SU-DHL-6 (cell line): ENCODE measurements at regions not wholly inside any gene's neighbourhood (a gene's known extent, or its start where the extent isn't known, plus 50 kb on each side); places are given as distances from the start of the nearest gene placed in this dataset.

Source experiments
- H2AFZ ChIP-seq: fragments of 200-600 bp; sonication (generic); 2 replicates; pipeline ENCODE4 v1.6.1; 2014; ENCODE audit warnings: low read depth, mild to moderate bottlenecking, moderate library complexity, mixed read lengths, antibody characterized with exemption, low read length; ENCODE audit not compliant: severe bottlenecking
- H3F3A ChIP-seq: fragments of 200-600 bp; shearing (Covaris generic); 2 replicates; pipeline ENCODE4 v1.6.0; 2016; ENCODE audit warnings: antibody characterized with exemption, mild to moderate bottlenecking; ENCODE audit not compliant: insufficient read depth
- H3K27ac ChIP-seq: fragments of 200-600 bp; sonication (generic); 2 replicates; pipeline ENCODE4 v1.5.1; 2016; ENCODE audit warnings: low read depth, mild to moderate bottlenecking, low read length, moderate library complexity, mixed read lengths
- H3K27me3 ChIP-seq: fragments of 200-600 bp; sonication (generic), shearing (Covaris generic); 2 replicates; pipeline ENCODE4 v1.6.0; 2014; ENCODE audit warnings: mild to moderate bottlenecking, low read length
- H3K36me3 ChIP-seq: fragments of 200-600 bp; sonication (generic); 2 replicates; pipeline ENCODE4 v1.6.1; 2014; ENCODE audit warnings: mild to moderate bottlenecking, low read length, mixed read lengths
- H3K4me2 ChIP-seq: fragments of 300-600, 200-600 bp; shearing (Covaris generic), sonication (generic); 2 replicates; pipeline ENCODE4 v1.6.0; 2014; ENCODE audit warnings: low read length, low read depth, mild to moderate bottlenecking; ENCODE audit not compliant: poor library complexity, severe bottlenecking
- H3K4me3 ChIP-seq: fragments of 200-600 bp; sonication (generic); 2 replicates; pipeline ENCODE4 v1.5.1; 2014; ENCODE audit warnings: antibody characterized with exemption, low read length, mild to moderate bottlenecking, mixed read lengths; ENCODE audit not compliant: insufficient read depth, poor library complexity, severe bottlenecking
- H3K79me2 ChIP-seq: fragments of 200-600 bp; sonication (generic); 2 replicates; pipeline ENCODE4 v1.6.1; 2014; ENCODE audit warnings: mild to moderate bottlenecking, low read length, moderate library complexity; ENCODE audit not compliant: insufficient read depth
- H3K9ac ChIP-seq: fragments of 200-600 bp; sonication (generic); 2 replicates; pipeline ENCODE4 v1.7.0; 2014; ENCODE audit warnings: mild to moderate bottlenecking, low read length
- H3K9me2 ChIP-seq: fragments of 200-600 bp; sonication (generic); replicated peaks from 2 replicates; pipeline ENCODE4 v1.6.1; 2014; ENCODE audit warnings: low read length; ENCODE audit not compliant: insufficient read depth
- H3K9me3 ChIP-seq: fragments of 200-600 bp; sonication (generic); 2 replicates; pipeline ENCODE4 v1.6.1; 2014; ENCODE audit warnings: low read length, mixed read lengths; ENCODE audit not compliant: insufficient read depth
- H4K20me1 ChIP-seq: fragments of 200-600 bp; sonication (generic); 2 replicates; pipeline ENCODE4 v1.6.1; 2014; ENCODE audit warnings: low read depth, mild to moderate bottlenecking, antibody characterized with exemption, low read length, moderate library complexity, mixed read lengths
- CTCF ChIP-seq: fragments of 200-600 bp; sonication (generic); IDR thresholded peaks from one replicate; pipeline ENCODE4 v1.5.1; 2017; ENCODE audit warnings: antibody characterized with exemption, mild to moderate bottlenecking, low read length, moderate library complexity; ENCODE audit not compliant: insufficient read depth, poor library complexity, severe bottlenecking
- EZH2phosphoT487 ChIP-seq: fragments of 200-600 bp; sonication (generic), shearing (Covaris generic); conservative IDR thresholded peaks from 2 replicates; pipeline ENCODE4 v1.6.1; 2018; ENCODE audit warnings: mild to moderate bottlenecking, antibody characterized with exemption, low read length, moderate library complexity, mixed read lengths

- Histone ChIP-seq H3K9me2 (no peaks in the 10 kb centered on the region), H4K20me1 (no peaks in the 10 kb centered on the region), H3K4me2 (no peak overlapping the region), H3K27ac (no peak overlapping the region), H2AFZ (no peak overlapping the region), H3K9me3 (no peaks in the 10 kb centered on the region), H3F3A (no peaks in the 10 kb centered on the region), H3K79me2 (no peaks in the 10 kb centered on the region), H3K27me3 (no peaks in the 10 kb centered on the region), H3K4me3 (no peak overlapping the region), H3K36me3 (no peaks in the 10 kb centered on the region), H3K9ac (no peak overlapping the region)
- TF ChIP-seq CTCF = no peak
- TF ChIP-seq EZH2phosphoT487 = no peak
Observed at GRCh38 chr4:115945026-115945425, 831.6 kb upstream of the NDST4 start.

DNA sequence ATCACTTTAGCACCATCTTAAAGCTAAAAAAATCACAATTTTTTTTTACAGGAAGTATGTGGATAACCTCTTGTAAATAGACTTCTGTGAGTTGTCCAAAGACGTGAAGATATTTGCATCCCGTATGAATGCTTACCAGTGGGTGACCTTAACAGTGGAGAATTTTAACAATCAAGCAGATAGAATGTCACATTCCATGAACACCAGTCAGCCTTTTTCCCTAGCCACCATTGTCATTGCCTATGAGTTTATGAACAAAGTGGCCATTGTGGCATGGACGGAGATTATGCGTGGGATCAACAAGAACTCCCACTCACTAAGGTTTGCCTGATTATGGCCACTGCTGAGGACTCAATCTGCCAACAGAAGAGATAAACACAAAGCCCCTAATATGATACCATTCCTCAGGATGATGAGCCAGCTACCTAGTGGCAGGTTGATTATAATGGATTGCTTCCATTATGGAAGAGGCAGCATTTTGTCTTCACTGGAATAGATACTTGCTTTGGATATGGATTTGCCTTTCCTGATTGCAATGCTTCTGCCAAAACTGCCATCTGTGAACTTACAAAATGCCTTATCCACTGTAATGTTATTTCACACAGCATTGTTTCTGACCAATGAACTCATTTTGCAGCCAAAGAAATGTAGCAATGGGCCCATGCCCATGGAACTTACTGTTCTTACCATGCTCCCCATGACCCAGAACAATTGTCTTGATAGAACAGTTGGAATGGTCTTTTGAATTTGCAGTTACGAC is 830.9 kb upstream of the NDST4 start:
- H3K9me2 ChIP-seq = no peaks in the 10 kb centered on the region
- no peaks in the 10 kb centered on the region for H3K36me3 ChIP-seq
- H3K4me3 ChIP-seq = no peak overlapping the region
- TF ChIP-seq CTCF (no peak), EZH2phosphoT487 (no peak)
- no peak overlapping the region for H3K9ac ChIP-seq
- no peaks in the 10 kb centered on the region for H3K79me2 ChIP-seq
- H3K4me2 ChIP-seq = no peak overlapping the region
- no peaks in the 10 kb centered on the region for H3K9me3 ChIP-seq
- H3F3A ChIP-seq = no peaks in the 10 kb centered on the region
- H2AFZ ChIP-seq = no peak overlapping the region
- no peaks in the 10 kb centered on the region for H4K20me1 ChIP-seq
- H3K27ac ChIP-seq = no peak overlapping the region
- H3K27me3 ChIP-seq = no peaks in the 10 kb centered on the region

DNA sequence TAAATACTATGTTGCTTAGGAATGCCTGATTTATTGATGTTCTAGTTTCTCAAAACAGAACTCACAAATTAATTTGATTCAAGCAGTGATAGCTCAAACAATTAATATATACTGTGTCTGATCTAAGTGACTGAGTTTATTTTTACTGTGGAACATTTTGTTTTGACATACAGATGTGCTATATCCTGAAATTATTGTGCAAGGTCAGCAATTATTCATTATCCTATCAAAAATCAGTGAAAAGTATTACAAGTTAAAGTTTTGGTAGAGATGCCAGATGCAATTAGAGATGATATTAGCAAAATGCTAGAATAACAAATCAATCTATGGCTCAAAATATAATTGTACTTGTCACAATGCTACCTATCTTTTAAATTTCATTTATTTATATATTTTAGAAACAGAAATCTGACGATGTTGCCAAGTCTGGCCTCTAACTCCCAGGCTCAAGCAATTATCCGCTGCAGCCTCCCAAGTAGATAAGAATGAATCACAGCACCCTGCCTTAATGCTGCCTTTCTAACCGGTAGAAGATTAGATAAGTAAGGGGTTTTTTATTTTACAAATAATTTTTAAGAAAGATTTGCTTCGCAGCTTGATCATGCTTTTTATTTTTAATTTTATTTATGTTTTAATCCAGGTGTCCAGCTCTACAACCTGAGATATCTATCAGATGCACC is 825.5 kb upstream of the NDST4 start:
- H3K4me3 ChIP-seq = no peak overlapping the region
- no peak overlapping the region for H3K9ac ChIP-seq
- no peak for TF ChIP-seq CTCF
- TF ChIP-seq EZH2phosphoT487 = no peak
- H2AFZ ChIP-seq = no peak overlapping the region
- H3K4me2 ChIP-seq = no peak overlapping the region
- no peaks in the 10 kb centered on the region for H3K36me3 ChIP-seq
- H3F3A ChIP-seq = no peaks in the 10 kb centered on the region
- H3K9me3 ChIP-seq = no peaks in the 10 kb centered on the region
- no peaks in the 10 kb centered on the region for H4K20me1 ChIP-seq
- H3K27me3 ChIP-seq = no peaks in the 10 kb centered on the region
- H3K79me2 ChIP-seq = no peaks in the 10 kb centered on the region
- H3K27ac ChIP-seq = no peak overlapping the region
- H3K9me2 ChIP-seq = no peaks in the 10 kb centered on the region
